ENCODE measurements at regions not wholly inside any gene's neighbourhood (a gene's known extent, or its start where the extent isn't known, plus 50 kb on each side); places are given as distances from the start of the nearest gene placed in this dataset.

GRCh38 chr5:8417316-8418048 lies 548.5 kb downstream of the MTRR start:
- Histone ChIP-seq H3K79me2 (ENCODE audit: control insufficient read depth, insufficient read depth, low read length) (no peaks in the 10 kb centered on the region), H4K20me1 (ENCODE audit: control insufficient read depth, extremely low read depth, insufficient read depth, low read length) (no peaks in the 10 kb centered on the region), H3K9me1 (ENCODE audit: control insufficient read depth, extremely low read depth, insufficient read depth, low read length) (no peaks in the 10 kb centered on the region), H3K4me3 (ENCODE audit: control insufficient read depth in 2 of 3, extremely low read depth in 1 of 3, insufficient read depth in 2 of 3, low read depth in 1 of 3, low read length in 3 of 3) (no peak overlapping the region), H2AFZ (ENCODE audit: control insufficient read depth, low read length) (no peak overlapping the region), H3K4me1 (ENCODE audit: control insufficient read depth, extremely low read depth, insufficient read depth, low read length) (no peaks in the 10 kb centered on the region), H3K27me3 (ENCODE audit: control insufficient read depth, extremely low read depth, insufficient read depth, low read length) (no peaks in the 10 kb centered on the region), H3K9ac (ENCODE audit: control insufficient read depth, extremely low read depth, insufficient read depth, low read length) (no peak overlapping the region), H3K4me2 (ENCODE audit: control insufficient read depth, extremely low read depth, insufficient read depth, low read depth, low read length) (no peak overlapping the region), H3K27ac (ENCODE audit: control insufficient read depth, insufficient read depth, low read length) (no peak overlapping the region), H3K9me3 (ENCODE audit: control insufficient read depth, low read depth, low read length) (no peaks in the 10 kb centered on the region), H3K36me3 (ENCODE audit: control insufficient read depth in 2 of 2, extremely low read depth in 1 of 2, insufficient read depth in 2 of 2, low read length in 2 of 2) (no peaks in the 10 kb centered on the region)
- DNase-seq (ENCODE audit: low read depth, low spot score) (no peak), FAIRE-seq (no peak)
- TF ChIP-seq CTCF (optimal IDR thresholded peaks at IDR 0.05 in 1 of 3, IDR thresholded peaks at IDR 0.05 in 1 of 3, conservative IDR thresholded peaks at IDR 0.05 in 1 of 3; ENCODE audit: extremely low read depth in 1 of 3, insufficient read depth in 2 of 3, low read length in 3 of 3) (no peak), EZH2 (IDR thresholded peaks at IDR 0.05; ENCODE audit: low read length) (no peak)
- dilution Hi-C loops (cut with MboI; ENCODE audit: extremely low pct_ligation_motif_present, low sequenced_read_pairs), result no loop called here

GRCh38 chr5:8418049-8418426 lies 549.1 kb downstream of the MTRR start:
- Histone ChIP-seq H2AFZ (ENCODE audit: control insufficient read depth, low read length) (no peak overlapping the region), H3K4me2 (ENCODE audit: control insufficient read depth, extremely low read depth, insufficient read depth, low read depth, low read length) (no peak overlapping the region), H3K79me2 (ENCODE audit: control insufficient read depth, insufficient read depth, low read length) (no peaks in the 10 kb centered on the region), H3K27ac (ENCODE audit: control insufficient read depth, insufficient read depth, low read length) (no peak overlapping the region), H3K9me3 (ENCODE audit: control insufficient read depth, low read depth, low read length) (no peaks in the 10 kb centered on the region), H3K9ac (ENCODE audit: control insufficient read depth, extremely low read depth, insufficient read depth, low read length) (no peak overlapping the region), H3K4me3 (ENCODE audit: control insufficient read depth in 2 of 3, extremely low read depth in 1 of 3, insufficient read depth in 2 of 3, low read depth in 1 of 3, low read length in 3 of 3) (no peak overlapping the region), H3K36me3 (ENCODE audit: control insufficient read depth in 2 of 2, extremely low read depth in 1 of 2, insufficient read depth in 2 of 2, low read length in 2 of 2) (no peaks in the 10 kb centered on the region), H3K4me1 (ENCODE audit: control insufficient read depth, extremely low read depth, insufficient read depth, low read length) (no peaks in the 10 kb centered on the region), H4K20me1 (ENCODE audit: control insufficient read depth, extremely low read depth, insufficient read depth, low read length) (no peaks in the 10 kb centered on the region), H3K9me1 (ENCODE audit: control insufficient read depth, extremely low read depth, insufficient read depth, low read length) (no peaks in the 10 kb centered on the region), H3K27me3 (ENCODE audit: control insufficient read depth, extremely low read depth, insufficient read depth, low read length) (no peaks in the 10 kb centered on the region)
- FAIRE-seq (no peak), DNase-seq (ENCODE audit: low read depth, low spot score) (no peak)
- dilution Hi-C loops (cut with MboI; ENCODE audit: extremely low pct_ligation_motif_present, low sequenced_read_pairs), result no loop called here
- TF ChIP-seq CTCF (optimal IDR thresholded peaks at IDR 0.05 in 1 of 3, IDR thresholded peaks at IDR 0.05 in 1 of 3, conservative IDR thresholded peaks at IDR 0.05 in 1 of 3; ENCODE audit: extremely low read depth in 1 of 3, insufficient read depth in 2 of 3, low read length in 3 of 3), result no peak
- TF ChIP-seq EZH2 (IDR thresholded peaks at IDR 0.05; ENCODE audit: low read length), result no peak

Data from keratinocyte (primary cell).